HG02973 (cell line): ENCODE measurements at regions not wholly inside any gene's neighbourhood (a gene's known extent, or its start where the extent isn't known, plus 50 kb on each side); places are given as distances from the start of the nearest gene placed in this dataset.

Experiments
- ATAC-seq: cut with Tn5 transposase; IDR thresholded peaks from one replicate; pipeline ENCODE4 v1.9.1; 2021; ENCODE audit warnings: moderate library complexity; ENCODE audit not compliant: unreplicated experiment

GRCh38 chr7:153430931-153431330 is 621.3 kb upstream of the DPP6 start:
- ATAC-seq = no peak

DNA sequence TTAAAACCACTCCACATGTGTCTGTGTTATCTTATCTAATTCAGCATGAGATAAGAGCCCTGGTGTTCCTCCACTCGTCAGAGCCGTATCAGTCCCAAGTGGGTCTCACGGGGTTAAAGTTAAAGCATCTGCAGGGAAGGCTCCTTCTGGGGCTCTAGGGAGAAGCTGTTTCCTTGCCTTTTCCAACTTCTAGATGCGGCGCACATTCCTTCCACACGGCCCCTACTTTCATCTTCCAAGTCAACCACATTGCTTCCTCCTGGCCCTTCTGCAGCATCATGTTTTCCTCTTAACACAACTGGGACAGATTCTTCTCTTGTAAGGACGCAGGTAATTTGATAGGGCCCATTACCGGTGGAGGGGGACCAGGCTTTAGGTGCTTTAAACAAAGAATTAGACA is 620.1 kb upstream of the DPP6 start:
- no peak for ATAC-seq

- no peak for ATAC-seq
These were observed 619.0 kb upstream of the DPP6 start for GRCh38 chr7:153433223-153433622.

- no peak for ATAC-seq
These were observed 611.5 kb upstream of the DPP6 start for GRCh38 chr7:153440715-153441114.

DNA sequence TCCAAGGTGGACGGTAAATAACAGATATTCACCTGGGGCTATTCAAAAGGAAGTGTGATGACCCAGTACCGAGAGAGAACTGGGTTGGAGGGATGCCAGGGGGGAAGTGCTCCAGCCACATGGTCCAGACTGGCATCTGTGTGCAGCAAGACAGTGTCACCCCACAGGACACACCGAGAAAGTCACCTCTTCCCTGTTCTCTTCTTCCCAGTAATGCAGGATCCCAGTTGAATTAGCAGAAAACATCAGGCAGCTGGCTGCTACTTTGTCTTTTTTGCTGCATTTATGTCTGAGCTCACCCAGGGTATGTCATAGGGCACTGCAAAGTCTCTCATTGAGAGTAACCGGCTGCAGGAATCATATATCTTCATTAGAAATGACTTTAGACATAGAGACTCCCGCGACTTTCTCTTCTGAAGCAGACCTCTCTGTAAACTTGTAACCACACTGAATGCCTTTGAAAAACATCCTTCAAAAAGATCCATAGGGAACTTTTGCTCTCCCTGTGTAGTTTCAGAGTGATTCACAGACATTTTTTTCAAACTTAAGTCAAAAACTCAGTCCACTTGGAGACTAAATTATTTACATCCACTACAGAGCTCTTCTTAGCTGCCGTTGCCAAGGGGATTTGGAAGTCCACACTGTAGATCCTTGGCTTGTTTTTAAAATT is 609.0 kb upstream of the DPP6 start:
- no peak for ATAC-seq

- no peak for ATAC-seq
These were observed 607.6 kb upstream of the DPP6 start for GRCh38 chr7:153444641-153445040.

- ATAC-seq = no peak
These were observed 606.6 kb upstream of the DPP6 start for GRCh38 chr7:153445641-153446040.

DNA sequence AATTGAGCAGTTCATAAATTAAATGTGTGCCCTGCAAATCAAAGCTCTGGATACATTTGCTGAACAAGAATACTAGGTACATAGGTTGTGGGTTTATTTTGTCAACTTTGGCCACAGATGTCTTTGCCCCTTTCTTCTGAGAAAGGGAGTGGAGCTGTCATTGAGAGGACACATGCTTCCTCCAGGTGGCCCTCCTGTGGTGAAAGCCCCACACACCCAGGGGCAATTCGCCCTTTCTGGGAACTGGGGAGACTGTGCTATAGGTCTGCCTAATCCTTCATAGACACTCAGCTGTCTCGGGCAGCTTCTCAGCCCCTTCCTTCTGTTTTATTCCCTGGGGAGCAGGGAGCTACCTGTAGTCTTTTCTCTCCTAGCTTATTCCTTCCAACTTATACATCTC is 605.7 kb upstream of the DPP6 start:
- no peak for ATAC-seq

DNA sequence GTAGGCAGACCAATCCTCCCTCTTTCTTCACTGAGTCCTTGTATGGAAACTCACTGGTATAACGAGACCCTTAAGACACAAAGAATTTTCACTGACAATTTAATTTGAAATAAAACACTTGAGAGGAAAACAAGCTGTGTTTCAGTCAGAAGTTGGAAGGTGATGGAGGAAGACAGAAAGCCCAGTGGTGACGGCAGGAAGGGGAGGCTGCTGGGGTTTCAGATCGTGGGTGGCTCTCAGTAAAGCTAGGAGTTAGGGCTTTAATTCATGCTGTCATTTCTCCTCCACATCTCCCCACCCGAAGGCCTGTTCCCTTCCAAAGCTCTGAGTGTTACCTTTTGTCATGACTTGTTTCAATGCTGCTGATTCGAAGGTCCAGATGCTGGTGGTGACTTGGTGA is 605.2 kb upstream of the DPP6 start:
- no peak for ATAC-seq

- ATAC-seq = no peak
These were observed 599.5 kb upstream of the DPP6 start for GRCh38 chr7:153452661-153453060.

GRCh38 chr7:153454306-153454705 is 597.9 kb upstream of the DPP6 start:
- ATAC-seq = no peak

- ATAC-seq = no peak
These were observed 594.5 kb upstream of the DPP6 start for GRCh38 chr7:153457746-153458145.

DNA sequence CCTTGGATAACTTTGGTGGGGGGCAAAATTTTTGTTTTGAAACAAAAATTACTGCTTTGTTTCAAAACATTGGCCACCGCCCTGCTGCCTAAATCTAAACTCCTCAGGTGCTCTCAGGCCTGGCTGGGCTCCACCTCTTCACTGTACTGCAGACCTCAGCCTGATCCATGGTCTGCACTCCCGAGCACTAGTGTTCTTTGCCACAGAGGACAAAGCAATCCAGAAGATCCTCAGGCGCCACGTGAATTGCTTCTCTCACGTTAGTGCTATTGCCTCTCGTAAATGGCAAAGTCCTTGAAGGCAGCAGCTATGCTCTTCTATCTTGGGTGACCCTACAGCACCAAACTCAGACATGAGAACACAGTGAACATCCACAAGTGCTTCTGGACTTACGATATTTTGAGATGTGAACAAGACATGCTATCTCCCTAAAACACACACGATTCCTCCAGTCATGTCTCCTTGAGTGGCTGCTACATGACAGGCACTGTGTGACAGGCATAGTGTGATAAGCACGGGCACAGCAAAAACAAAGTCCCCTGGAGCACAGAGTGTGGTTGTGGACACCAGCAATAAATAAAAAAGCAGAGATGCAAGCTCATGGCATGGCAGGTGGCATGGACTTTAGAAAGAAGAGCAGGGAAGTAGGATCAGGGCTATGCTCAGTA is 582.1 kb upstream of the DPP6 start:
- ATAC-seq = no peak

GRCh38 chr7:153472516-153472915 is 579.7 kb upstream of the DPP6 start:
- ATAC-seq = no peak

DNA sequence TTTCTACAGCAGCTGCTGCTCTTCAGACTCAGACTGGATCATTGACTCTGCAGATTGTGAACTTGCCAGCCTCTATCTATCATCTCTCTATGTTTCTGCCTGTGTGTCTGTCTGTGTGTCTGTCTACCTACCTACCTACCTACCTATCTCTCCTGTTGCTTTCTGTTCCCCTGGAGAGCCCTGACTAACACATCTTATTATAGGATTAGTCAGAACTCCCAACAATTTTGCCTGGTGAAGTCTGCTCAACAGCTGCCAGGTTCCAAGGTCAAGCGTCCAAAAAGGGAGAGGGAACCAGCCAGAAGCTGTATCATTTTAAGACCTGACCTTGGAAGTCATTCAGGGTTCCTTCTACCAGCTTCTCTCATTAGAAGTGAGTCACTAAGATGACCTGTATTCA is 579.0 kb upstream of the DPP6 start:
- no peak for ATAC-seq

- ATAC-seq = no peak
These were observed 577.0 kb upstream of the DPP6 start for GRCh38 chr7:153475239-153475638.

- ATAC-seq = no peak
These were observed 576.0 kb upstream of the DPP6 start for GRCh38 chr7:153476166-153476565.

DNA sequence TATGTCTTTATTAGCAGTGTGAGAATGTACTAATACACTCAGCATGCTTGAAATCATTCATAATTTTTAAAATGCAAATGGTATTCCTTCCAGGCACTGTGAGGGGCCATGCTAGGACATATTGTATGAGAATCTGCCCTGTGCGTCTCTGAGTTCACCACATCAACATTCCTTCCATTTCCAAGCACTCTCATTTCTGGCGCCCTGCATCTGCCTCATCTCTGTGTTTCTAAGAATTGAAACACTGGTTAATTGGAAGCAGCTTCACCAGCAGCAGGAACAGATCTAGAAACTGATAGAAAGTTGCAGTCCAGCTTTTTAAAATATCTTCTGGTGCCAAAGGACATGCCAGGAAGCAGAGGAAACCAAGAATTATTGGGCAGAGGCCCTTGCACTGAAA is 555.9 kb upstream of the DPP6 start:
- ATAC-seq = no peak

DNA sequence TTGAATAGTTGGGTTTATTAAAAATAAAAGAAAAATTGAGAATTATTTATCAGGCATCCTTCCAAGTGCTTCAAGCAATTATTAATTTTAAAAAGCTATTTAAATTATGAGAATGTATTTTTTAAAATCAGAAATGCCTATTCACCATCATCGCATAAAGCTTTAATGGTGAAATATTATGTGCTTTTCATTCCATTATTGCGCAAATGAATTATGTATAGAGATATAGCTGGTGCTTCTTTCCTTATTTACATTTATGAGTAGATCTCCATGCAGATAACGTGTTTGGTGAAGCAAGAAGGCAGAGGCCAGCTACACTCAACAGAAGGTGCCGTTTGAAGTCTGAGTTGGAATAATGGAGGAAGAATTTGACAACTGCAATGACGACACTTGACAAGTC is 549.1 kb upstream of the DPP6 start:
- no peak for ATAC-seq

DNA sequence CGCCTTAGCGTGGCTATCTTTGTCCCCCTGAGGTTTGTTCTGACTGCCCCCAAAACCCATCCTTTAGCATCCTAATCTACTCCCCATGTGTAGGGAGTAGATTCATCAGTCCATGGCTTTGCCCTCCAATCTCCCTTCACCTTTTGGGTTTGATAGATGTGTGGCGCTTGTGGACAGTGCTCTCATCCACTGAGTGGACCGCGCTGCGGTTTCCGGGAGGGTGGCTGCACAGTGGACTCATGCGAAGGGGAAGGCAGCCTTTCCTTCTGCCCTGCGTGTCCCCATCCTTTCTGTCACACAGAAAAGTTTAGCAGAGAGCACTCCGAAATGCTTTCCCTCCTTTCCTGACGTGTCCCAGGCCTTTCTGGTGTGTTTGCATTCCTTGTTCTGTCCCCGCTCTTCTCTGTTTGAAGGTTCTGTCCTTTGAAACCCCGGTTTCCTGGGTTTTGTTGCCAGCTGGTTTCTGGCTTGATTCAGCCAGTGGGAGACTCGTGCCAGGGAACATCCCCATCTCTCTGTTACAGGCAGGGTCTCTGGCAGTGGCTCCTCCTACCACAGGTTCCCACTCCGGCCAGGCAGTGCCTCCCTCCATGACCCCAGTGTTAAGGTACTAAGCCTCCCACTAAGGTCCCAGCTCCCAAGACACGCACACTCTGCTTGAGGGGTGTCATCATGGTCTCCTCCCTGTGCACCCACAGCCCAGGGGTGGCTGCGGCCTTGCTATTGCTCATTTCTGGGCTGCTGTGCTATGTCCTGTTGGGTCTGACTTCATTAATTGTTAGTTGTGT is 547.7 kb upstream of the DPP6 start:
- no peak for ATAC-seq

- no peak for ATAC-seq
These were observed 544.3 kb upstream of the DPP6 start for GRCh38 chr7:153507885-153508284.

GRCh38 chr7:153509768-153510167 is 542.4 kb upstream of the DPP6 start:
- no peak for ATAC-seq
